ENCODE measurements at regions not wholly inside any gene's neighbourhood (a gene's known extent, or its start where the extent isn't known, plus 50 kb on each side); places are given as distances from the start of the nearest gene placed in this dataset.
"Not testable (repeated sequence)": the region's sequence is repeated elsewhere in the genome, so short reads cannot be mapped to it uniquely, and the experiment has no call there.

GRCh38 chr3:4077950-4078349 lies 225.2 kb upstream of the SETMAR start:
- DNase-seq: no peak

GRCh38 chr3:4078903-4079302 lies 224.3 kb upstream of the SETMAR start:
- DNase-seq: no peak

GRCh38 chr3:4079339-4080195 lies 223.6 kb upstream of the SETMAR start:
- no peak for DNase-seq

- no peak for DNase-seq
These were observed 219.7 kb upstream of the SETMAR start for GRCh38 chr3:4083225-4084015.

- DNase-seq: no peak
These were observed 218.9 kb upstream of the SETMAR start for GRCh38 chr3:4084271-4084670.

GRCh38 chr3:4086662-4087061 lies 216.5 kb upstream of the SETMAR start:
- DNase-seq: not testable (repeated sequence)

GRCh38 chr3:4091786-4092185 lies 211.4 kb upstream of the SETMAR start:
- DNase-seq: no peak

- no peak for DNase-seq
These were observed 205.4 kb upstream of the SETMAR start for GRCh38 chr3:4097801-4098200.

GRCh38 chr3:4099607-4100006 lies 203.6 kb upstream of the SETMAR start:
- no peak for DNase-seq

- DNase-seq: no peak
These were observed 195.7 kb upstream of the SETMAR start for GRCh38 chr3:4107430-4107829.

GRCh38 chr3:4113811-4114522 lies 189.2 kb upstream of the SETMAR start:
- no peak for DNase-seq

GRCh38 chr3:4119119-4119518 lies 184.1 kb upstream of the SETMAR start:
- no peak for DNase-seq

- DNase-seq: no peak
These were observed 177.6 kb upstream of the SETMAR start for GRCh38 chr3:4125576-4125975.

- no peak for DNase-seq
These were observed 164.9 kb upstream of the SETMAR start for GRCh38 chr3:4138150-4138785.

- DNase-seq: no peak
These were observed 164.3 kb upstream of the SETMAR start for GRCh38 chr3:4138786-4139431.

- DNase-seq: no peak
These were observed 163.6 kb upstream of the SETMAR start for GRCh38 chr3:4139462-4140140.

- no peak for DNase-seq
These were observed 162.2 kb upstream of the SETMAR start for GRCh38 chr3:4140921-4141320.

- no peak for DNase-seq
These were observed 155.5 kb upstream of the SETMAR start for GRCh38 chr3:4147556-4148118.

GRCh38 chr3:4149296-4149695 lies 153.9 kb upstream of the SETMAR start:
- DNase-seq: no peak

GRCh38 chr3:4150816-4151215 lies 152.4 kb upstream of the SETMAR start:
- no peak for DNase-seq

- DNase-seq: no peak
These were observed 151.3 kb upstream of the SETMAR start for GRCh38 chr3:4151859-4152258.

GRCh38 chr3:4153771-4154170 lies 149.4 kb upstream of the SETMAR start:
- no peak for DNase-seq
